Adrenal gland (tissue), 5 donors: ENCODE measurements at regions not wholly inside any gene's neighbourhood (a gene's known extent, or its start where the extent isn't known, plus 50 kb on each side); places are given as distances from the start of the nearest gene placed in this dataset.

Source experiments
- CTCF ChIP-seq, 6 experiments: fragments of 450-650 bp in 4 of 6; fragments of 200-600 bp in 2 of 6; sonication (generic) in 1 of 6; IDR thresholded peaks; 1 replicate in 5 of 6; 2 replicates in 1 of 6; pipeline versions ENCODE4 v1.5.1 to v1.8.0; 2016 to 2021; ENCODE audit warnings: antibody characterized with exemption in 6 of 6, mild to moderate bottlenecking in 2 of 6, moderate library complexity in 1 of 6
- POLR2A ChIP-seq, 2 donors: fragments of 450-650 bp; IDR thresholded peaks; one replicate each; pipeline ENCODE4 v1.6.1; 2017; ENCODE audit warnings: antibody characterized with exemption in 2 of 2, mild to moderate bottlenecking in 2 of 2, moderate library complexity in 1 of 2
- donor health status: DM: no; HTN: no; CAD: no.

- TF ChIP-seq CTCF (IDR thresholded peaks at IDR 0.05) (no peak), POLR2A (IDR thresholded peaks at IDR 0.05) (no peak)
These were observed 669.6 kb downstream of the PTPRC start for GRCh38 chr1:199308349-199308846.
